NCI-H446 treated with DMSO at 0.1 percent for 48 hours (cell line): ENCODE measurements at regions not wholly inside any gene's neighbourhood (a gene's known extent, or its start where the extent isn't known, plus 50 kb on each side); places are given as distances from the start of the nearest gene placed in this dataset.

ENCODE experiments used
- DNase-seq: peaks from one replicate; lab custom pipeline; 2025; lab: John Stamatoyannopoulos, UW

DNA sequence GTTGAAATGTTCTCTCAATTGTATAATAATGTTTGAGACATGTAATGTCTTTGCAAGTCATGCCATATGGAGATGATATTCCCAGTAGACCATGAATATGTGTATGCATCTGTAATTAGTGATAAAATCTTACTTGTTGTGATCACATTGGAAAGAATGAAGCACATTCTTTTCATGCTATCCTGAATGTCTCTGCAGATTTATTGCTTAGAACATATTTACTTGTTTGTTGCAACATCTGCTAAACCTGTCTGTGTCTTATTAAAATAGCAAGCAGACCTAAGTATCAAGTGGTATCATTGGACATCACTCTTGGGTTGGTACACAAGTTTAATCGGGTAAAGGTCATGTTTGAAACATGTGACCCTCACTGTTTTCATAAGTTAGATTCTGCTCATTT lies 265.5 kb upstream of the CD180 start:
- no peak for DNase-seq

GRCh38 chr5:67459253-67459652 lies 262.7 kb upstream of the CD180 start:
- DNase-seq = no peak

- DNase-seq = no peak
Measured at GRCh38 chr5:67455970-67456369, 259.4 kb upstream of the CD180 start.

DNA sequence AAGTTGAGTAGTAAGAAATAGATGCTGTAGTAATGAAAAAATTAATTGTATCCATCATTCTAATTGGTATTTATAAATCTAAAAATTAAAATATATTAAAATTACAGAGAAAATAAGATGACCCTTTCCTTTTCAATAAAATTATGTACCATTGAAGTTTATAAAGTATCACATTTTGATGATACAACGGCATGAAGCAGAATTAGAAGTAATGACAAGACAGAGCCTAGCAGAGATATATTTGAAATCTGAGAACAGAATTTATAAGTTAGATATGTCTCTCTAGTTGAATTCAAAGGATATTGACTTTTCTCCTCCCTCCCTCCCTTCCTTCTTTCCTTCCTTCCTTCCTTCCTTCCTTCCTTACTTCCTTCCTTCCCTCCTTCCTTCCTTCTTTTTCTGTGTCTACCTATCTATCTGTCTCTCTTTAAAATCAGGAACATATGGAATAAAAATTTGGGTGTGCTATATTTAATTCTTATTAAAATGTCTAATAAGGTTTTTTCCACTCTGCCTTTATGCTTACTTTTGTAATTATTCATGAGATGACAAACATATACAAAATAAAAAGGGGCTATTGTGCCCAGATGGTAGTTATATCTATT lies 258.5 kb upstream of the CD180 start:
- DNase-seq = no peak

GRCh38 chr5:67453111-67453905 lies 256.7 kb upstream of the CD180 start:
- no peak for DNase-seq

GRCh38 chr5:67451640-67452279 lies 255.2 kb upstream of the CD180 start:
- DNase-seq = no peak

- DNase-seq = no peak
Measured at GRCh38 chr5:67447732-67448131, 251.1 kb upstream of the CD180 start.

- DNase-seq = no peak
Measured at GRCh38 chr5:67437905-67438845, 241.6 kb upstream of the CD180 start.

DNA sequence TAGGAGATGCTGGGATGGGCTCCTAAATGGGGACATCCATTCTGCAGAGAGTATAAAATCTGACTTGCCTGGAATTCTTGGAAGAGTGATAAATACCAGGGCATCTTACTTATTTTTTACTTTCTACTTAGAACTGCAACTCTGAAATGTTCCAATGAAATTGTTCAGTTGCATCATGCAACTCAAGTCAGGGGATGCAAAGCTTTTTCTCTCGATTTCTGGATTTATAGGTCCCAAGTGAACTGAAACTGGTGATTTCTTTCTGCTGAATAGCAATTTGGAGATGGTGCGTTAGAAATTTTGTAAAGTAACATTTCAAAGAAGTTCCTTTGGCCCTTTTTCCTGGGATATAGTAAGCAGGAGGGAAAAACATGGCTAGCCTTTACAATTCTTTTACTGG lies 238.4 kb upstream of the CD180 start:
- DNase-seq = no peak

DNA sequence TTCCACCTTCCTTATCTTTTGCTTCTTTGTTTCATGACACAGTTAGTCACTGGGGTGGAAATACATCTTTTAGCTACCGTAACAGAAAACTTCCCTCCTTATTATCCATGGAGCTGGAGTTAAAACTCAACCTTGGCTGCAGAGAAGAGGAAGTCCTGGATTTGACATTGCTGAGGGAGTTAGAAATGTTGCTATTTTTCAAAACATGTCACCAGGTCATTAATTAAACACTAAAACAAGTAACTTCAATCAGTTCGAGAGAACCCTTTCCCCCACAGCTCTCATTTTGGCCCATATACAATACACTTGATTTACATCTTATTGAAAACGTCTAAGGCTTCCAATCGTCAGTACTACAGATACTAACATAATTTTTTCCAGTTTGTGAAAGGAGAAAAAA lies 237.9 kb upstream of the CD180 start:
- no peak for DNase-seq

GRCh38 chr5:67432606-67433005 lies 236.0 kb upstream of the CD180 start:
- no peak for DNase-seq

- no peak for DNase-seq
Measured at GRCh38 chr5:67431191-67431590, 234.6 kb upstream of the CD180 start.

- DNase-seq = no peak
Measured at GRCh38 chr5:67427850-67428298, 231.3 kb upstream of the CD180 start.

GRCh38 chr5:67426961-67427849 lies 230.6 kb upstream of the CD180 start:
- DNase-seq = no peak

- DNase-seq = no peak
Measured at GRCh38 chr5:67425514-67425913, 228.9 kb upstream of the CD180 start.

- DNase-seq = no peak
Measured at GRCh38 chr5:67417839-67418238, 221.2 kb upstream of the CD180 start.

- DNase-seq = no peak
Measured at GRCh38 chr5:67416986-67417385, 220.4 kb upstream of the CD180 start.

DNA sequence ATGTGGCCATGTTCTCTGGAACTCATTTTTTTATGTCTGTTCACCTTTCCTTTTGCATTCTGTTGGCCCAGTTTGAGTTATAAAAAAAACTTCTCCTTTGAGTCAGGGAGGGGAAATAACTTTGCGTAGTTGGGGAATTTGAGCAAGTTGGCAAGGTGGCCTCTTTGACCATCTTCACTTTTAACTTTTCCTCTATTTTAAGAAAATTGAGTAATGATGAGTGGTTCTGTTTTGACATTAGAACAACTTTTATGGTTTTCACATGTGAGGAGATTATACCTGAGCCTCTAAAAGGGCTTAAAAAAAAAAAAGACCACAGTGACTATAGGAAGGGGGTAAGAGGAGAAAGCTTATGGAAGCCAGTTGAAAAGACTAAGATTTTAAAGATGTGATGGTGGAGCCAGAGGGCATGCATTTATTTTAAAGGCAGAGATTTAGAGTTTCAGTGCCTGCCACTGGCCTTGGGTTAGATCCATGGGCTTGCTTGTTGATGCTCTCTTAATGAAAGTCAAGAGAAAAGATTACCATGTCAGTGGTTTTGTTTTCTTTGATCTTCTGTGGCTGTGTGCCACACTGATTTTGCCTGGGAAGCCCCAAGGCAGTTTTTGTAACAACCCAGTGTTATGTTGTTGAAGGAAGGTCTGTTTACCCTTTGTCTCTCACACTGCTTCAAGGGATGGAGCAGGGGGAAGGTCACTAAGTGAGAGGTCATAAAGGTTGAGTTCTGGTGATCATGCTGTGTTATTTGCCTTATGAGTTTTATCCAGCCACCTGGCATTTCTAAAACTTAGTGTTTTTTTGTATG lies 219.7 kb upstream of the CD180 start:
- DNase-seq = no peak

- no peak for DNase-seq
Measured at GRCh38 chr5:67414712-67415111, 218.1 kb upstream of the CD180 start.

DNA sequence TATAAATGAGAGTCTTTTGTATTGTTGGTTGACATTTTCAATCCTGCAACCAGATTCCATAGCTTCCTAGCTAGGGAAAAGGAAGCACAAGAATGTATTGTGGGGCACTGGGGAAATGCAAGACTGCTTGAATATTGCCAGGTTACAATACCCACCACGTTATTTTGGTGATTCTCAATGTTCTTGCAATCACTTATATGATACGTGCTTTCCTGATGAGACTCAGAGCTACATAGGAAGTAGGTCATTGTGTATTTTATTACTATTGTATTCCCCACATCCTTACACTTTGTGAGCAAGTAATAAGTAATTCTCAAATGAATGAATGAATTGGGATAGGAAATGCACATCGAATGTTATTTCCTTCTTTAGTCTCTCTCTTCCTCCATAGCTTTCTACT lies 217.1 kb upstream of the CD180 start:
- no peak for DNase-seq
